Activated CD4-positive, alpha-beta T cell treated with anti-CD3 and anti-CD28 coated beads for 48 hours (primary cell): ENCODE measurements at regions not wholly inside any gene's neighbourhood (a gene's known extent, or its start where the extent isn't known, plus 50 kb on each side); places are given as distances from the start of the nearest gene placed in this dataset.

ENCODE experiments used
- DNase-seq: peaks from one replicate; pipeline ENCODE4 v3.0.0-alpha.2; 2020

- no peak for DNase-seq
These were observed 317.0 kb upstream of the CXXC4 start for GRCh38 chr4:104811727-104812126.

- DNase-seq = no peak
These were observed 321.0 kb upstream of the CXXC4 start for GRCh38 chr4:104815665-104816064.

DNA sequence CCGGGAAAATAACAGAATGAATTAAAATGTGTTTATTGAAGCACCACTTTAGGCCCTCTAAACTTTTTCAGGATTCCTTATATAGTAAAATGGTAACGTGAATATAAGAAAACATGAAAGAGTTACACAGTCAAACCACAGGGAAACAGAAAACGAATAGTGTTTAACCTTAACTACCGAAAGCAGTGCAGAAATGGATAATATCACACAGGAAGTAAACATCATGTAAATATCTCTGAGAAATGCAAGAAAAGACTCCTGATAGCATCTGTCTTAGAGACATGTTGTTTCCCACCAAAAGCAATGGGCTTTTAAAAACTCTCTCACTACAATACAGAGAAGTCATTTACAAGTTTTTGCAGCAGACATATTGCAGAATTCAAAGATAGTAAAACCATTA lies 323.9 kb upstream of the CXXC4 start:
- DNase-seq = no peak

DNA sequence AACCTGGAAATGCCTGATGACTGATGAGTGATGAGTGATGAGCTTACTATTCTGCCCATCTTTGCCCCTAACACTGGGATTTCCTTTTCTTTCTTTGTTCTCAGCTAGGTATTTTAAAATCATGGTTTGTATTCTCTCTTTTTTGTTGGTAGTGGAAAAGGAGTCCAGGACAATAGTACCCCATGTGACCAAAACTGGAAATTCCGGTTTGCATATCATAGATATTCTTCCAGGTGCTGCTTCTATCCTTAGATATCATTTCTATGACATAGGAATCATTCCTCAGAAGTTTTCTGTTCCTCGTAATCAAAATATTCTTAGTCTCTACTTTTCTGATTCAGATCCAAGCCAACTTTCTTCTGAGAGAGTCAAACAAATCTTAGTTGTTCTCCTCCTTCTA lies 320.5 kb upstream of the TET2 start:
- no peak for DNase-seq

DNA sequence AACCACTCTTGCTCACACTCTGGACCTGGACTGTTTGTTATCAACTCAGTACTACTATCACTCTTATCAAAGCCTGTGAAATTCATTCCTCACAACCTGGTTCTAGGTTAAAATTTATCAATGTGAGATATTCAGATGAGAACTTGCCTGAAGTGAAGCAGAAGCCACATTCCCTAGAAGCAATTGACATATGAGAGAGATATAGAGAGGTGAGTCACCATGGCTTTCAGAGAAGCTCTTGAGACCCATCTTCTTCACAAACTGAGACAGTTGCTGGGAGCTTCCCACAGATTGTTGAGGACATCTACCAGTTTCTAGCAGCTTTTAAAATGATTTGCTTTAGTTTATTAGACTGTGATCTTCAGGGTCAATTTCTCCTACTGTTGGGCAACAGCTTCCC lies 316.9 kb upstream of the TET2 start:
- no peak for DNase-seq

GRCh38 chr4:104848597-104849225 lies 298.0 kb upstream of the TET2 start:
- no peak for DNase-seq

GRCh38 chr4:104859601-104860237 lies 287.0 kb upstream of the TET2 start:
- DNase-seq = no peak

- peak; percentile 57 for DNase-seq
These were observed 286.2 kb upstream of the TET2 start for GRCh38 chr4:104860238-104861123.

DNA sequence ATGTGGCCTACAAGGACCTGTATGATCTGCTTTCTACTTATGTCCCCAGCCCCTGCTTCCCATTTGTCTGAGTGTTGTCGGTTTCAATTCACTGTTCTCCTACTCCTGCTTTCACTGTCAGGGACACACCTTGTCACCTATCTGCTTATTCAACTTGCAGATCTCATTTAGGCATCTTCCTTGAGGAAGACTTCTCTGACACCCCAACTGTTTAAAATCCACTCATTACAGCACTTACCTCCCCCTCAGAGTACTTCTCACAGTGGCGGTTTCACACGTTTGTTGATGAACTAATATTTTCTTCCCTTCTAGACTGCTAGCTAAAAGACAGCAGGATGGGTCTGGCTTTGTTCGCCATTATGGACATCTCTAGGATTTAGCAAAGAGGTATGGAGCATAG lies 279.9 kb upstream of the TET2 start:
- no peak for DNase-seq

DNA sequence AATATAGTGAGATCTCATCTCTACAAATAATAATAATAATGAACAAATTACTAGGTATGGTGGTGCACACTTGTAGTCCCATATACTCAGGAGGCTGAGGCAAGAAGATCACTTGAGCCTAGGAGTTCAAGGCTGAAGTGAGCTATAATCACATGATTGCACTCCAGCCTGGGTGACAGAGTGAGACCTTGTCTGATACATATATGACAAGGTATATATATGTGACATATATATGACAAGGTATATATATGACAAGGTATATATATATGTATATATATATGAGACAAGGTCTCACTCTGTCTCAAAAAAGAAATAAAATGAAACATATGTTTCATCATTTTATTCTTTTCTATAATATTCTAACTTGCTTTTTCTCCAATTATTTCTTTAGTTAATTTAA lies 278.1 kb upstream of the TET2 start:
- DNase-seq = no peak

DNA sequence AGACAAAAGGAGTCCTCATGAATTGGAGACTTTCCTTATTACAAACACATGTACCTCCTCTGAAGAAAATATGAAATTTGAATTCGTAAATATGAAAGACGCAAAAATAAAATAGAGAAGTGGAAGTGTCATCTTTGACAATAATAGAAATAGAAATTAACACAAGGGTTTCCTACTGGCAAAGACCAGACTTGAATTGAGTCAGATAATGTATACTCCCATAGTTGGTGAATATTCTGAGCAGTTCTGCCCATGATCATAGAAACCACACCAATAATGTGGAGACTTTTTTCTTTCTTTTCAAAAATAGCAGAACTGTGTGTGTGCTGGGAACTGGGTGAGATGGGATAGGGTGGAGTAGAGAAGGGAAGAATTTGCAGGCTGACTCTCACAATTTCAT lies 277.7 kb upstream of the TET2 start:
- DNase-seq = no peak

GRCh38 chr4:104869831-104870230 lies 276.8 kb upstream of the TET2 start:
- no peak for DNase-seq

- DNase-seq = no peak
These were observed 276.0 kb upstream of the TET2 start for GRCh38 chr4:104870495-104871233.

DNA sequence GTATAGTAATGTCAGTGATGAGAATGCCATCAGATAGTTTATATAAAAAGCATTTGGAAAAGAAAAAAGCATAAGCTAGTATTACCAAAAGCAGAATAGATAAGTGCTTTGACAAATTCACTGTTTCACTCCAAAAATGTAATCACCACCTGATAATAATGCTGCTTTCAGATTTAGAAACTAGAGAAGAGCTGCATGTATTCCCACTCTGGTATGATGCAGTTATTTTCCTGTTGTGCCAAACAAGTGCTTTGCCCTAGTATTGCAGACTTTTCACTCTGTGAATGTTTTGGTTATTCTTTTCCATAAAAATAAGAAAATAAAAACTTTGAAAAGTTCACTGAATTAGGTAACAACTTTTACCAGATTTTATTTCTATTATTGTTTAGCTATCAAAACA lies 267.7 kb upstream of the TET2 start:
- DNase-seq = no peak

- DNase-seq = no peak
These were observed 267.3 kb upstream of the TET2 start for GRCh38 chr4:104879367-104879766.

DNA sequence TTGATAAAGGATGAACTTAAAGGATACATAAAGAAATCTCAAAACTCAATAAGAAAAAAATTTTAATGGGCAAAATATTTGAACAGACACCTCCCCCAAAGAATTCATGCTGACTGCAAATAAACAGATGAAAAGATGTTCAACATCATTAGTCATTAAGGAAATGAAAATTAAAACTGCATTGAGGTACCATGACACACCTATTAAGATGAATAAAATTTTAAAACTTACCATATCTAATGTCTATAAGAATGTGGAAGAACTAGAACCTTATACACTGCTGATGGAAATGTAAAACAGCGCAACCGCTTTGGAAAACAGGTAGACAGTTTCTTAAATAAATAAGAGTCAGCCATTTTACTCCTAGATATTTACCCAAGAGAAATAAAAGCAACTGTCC lies 266.8 kb upstream of the TET2 start:
- DNase-seq = no peak

DNA sequence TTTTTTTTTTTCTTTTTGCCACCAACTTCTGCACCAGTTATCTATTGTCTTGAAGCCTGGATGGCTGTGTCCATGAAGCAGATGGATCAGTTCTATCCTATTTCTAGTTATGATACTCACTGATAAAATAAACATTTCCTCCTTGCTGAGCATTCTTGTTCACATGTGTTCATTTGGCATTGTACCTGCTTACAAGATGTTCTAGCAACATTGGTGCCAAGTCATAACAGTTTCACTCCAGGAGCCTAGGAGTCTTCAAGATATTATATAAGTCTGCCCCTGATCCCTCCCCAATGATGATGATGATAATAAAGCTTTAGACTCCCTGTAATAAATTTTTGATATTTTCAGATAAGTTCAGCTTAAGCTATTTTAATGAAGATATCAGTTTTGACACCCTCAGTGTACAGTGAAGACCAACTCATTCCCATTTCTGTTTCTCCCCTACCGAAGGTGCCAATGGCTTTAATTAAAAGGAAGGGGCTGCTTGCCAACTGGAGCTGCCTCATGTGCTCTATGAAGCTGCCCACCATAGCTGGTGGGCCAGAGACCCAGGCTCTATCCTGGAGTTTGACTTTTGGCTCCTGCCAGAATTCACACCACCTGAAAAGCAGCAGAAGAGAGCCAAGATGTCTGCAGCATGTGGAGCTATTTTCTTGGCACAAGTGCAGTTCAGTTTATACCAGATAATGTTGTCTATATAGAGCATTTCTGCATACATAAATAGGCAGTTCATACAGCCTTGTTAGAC lies 265.4 kb upstream of the TET2 start:
- no peak for DNase-seq

- no peak for DNase-seq
These were observed 255.9 kb upstream of the TET2 start for GRCh38 chr4:104890598-104891275.

DNA sequence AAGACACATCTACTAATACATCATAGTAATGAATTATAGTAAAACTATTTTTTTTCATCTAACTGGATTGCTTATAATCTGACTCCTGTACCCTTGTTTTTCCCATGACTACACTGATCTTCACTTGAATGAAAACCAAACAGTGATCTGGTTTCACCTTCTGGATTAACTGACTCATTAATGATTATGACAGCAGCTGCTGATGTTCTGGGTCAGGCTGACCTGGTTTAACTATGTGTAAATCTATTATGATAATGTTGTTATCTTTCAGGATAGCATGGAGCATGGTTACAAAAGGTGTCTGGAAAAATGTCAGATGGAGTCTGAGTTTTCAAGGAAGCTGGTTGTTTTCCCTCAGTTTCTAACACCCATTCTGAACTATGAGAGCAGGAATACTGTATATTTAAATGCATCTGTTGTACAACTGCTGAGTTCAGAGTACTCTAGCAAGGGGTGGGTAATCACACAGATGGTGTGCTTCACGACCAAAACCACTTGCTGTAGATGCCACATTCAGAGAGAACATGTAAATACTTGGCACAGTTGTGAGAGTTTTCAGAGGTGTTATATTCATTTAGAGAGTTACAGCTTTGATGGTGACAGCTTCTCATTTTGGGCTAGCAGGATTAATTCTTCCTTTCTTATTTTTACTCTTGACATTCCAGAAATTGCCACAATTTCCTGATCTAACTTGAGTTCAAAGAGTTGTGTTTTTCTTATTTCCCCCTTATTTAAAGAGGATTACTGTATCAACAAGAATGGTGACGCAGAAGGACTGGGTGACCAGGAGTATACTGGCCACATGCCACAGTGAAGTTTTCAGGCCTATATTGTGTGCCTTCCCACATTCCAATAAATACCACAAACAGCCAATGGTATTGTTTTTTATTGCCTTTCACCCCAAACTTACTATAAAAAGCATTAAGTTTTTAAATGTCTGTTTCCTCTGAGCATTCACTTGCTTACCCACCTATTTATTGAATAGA lies 249.7 kb upstream of the TET2 start:
- no peak for DNase-seq

- DNase-seq = no peak
These were observed 246.8 kb upstream of the TET2 start for GRCh38 chr4:104899863-104900262.

DNA sequence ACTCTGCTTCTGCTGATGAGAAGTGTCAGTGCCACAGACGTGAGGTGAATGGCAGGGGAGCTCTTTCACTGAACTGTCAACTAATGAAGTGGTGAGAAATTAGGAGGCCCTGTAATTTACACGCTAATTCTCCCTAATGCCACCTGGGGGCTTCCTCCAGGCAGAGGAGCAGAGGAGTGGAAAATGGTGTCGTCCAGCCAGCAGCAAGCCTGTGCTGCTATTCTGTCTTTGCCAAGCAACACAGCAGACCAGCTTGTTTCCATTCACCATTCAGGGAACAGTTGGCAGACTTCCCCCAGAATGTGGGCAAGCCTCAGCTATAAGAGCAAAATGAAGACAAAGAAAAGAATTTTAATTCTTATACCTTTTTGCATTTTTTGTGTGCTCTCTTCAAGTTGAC lies 245.2 kb upstream of the TET2 start:
- DNase-seq = no peak
